ENCODE measurements at regions not wholly inside any gene's neighbourhood (a gene's known extent, or its start where the extent isn't known, plus 50 kb on each side); places are given as distances from the start of the nearest gene placed in this dataset.

GRCh38 chr9:18350995-18351595, 122.9 kb upstream of the ADAMTSL1 start:
- intact Hi-C loops (cut with DNase I), result no loop called here
- no peak for DNase-seq (ENCODE audit: low spot score)

- DNase-seq (ENCODE audit: low spot score), result no peak
- intact Hi-C loops (cut with DNase I), result no loop called here
These were observed 121.2 kb upstream of the ADAMTSL1 start for GRCh38 chr9:18352711-18353110.

- no peak for DNase-seq (ENCODE audit: low spot score)
- intact Hi-C loops (cut with DNase I), result no loop called here
These were observed 120.5 kb upstream of the ADAMTSL1 start for GRCh38 chr9:18353473-18353872.

- DNase-seq (ENCODE audit: low spot score), result no peak
- intact Hi-C loops (cut with DNase I), result no loop called here
These were observed 116.6 kb upstream of the ADAMTSL1 start for GRCh38 chr9:18357321-18357720.

- DNase-seq (ENCODE audit: low spot score), result no peak
- intact Hi-C loops (cut with DNase I), result no loop called here
These were observed 115.6 kb upstream of the ADAMTSL1 start for GRCh38 chr9:18358325-18358724.

GRCh38 chr9:18359335-18359734, 114.6 kb upstream of the ADAMTSL1 start:
- intact Hi-C loops (cut with DNase I), result no loop called here
- no peak for DNase-seq (ENCODE audit: low spot score)

- intact Hi-C loops (cut with DNase I), result no loop called here
- no peak for DNase-seq (ENCODE audit: low spot score)
These were observed 113.9 kb upstream of the ADAMTSL1 start for GRCh38 chr9:18360005-18360404.

GRCh38 chr9:18361646-18362045, 112.3 kb upstream of the ADAMTSL1 start:
- intact Hi-C loops (cut with DNase I), result loop anchor here (2.0 kb wide), 1 partner anchor 77 kb away; no protein-coding TSS in a partner anchor
- DNase-seq (ENCODE audit: low spot score), result no peak

- intact Hi-C loops (cut with DNase I), result loop anchor here (2.0 kb wide), 1 partner anchor 77 kb away; no protein-coding TSS in a partner anchor
- no peak for DNase-seq (ENCODE audit: low spot score)
These were observed 111.8 kb upstream of the ADAMTSL1 start for GRCh38 chr9:18362166-18362565.

- intact Hi-C loops (cut with DNase I), result loop anchor here (2.0 kb wide), 1 partner anchor 76 kb away; no protein-coding TSS in a partner anchor
- DNase-seq (ENCODE audit: low spot score), result no peak
These were observed 110.9 kb upstream of the ADAMTSL1 start for GRCh38 chr9:18362901-18363685.

- intact Hi-C loops (cut with DNase I), result no loop called here
- no peak for DNase-seq (ENCODE audit: low spot score)
These were observed 108.3 kb upstream of the ADAMTSL1 start for GRCh38 chr9:18365651-18366050.

GRCh38 chr9:18366184-18366583, 107.8 kb upstream of the ADAMTSL1 start:
- intact Hi-C loops (cut with DNase I), result no loop called here
- DNase-seq (ENCODE audit: low spot score), result no peak

- DNase-seq (ENCODE audit: low spot score), result no peak
- intact Hi-C loops (cut with DNase I), result no loop called here
These were observed 105.7 kb upstream of the ADAMTSL1 start for GRCh38 chr9:18368206-18368605.

GRCh38 chr9:18371141-18371540, 102.8 kb upstream of the ADAMTSL1 start:
- no peak for DNase-seq (ENCODE audit: low spot score)
- intact Hi-C loops (cut with DNase I), result no loop called here

GRCh38 chr9:18371621-18372020, 102.3 kb upstream of the ADAMTSL1 start:
- intact Hi-C loops (cut with DNase I), result no loop called here
- no peak for DNase-seq (ENCODE audit: low spot score)

- intact Hi-C loops (cut with DNase I), result no loop called here
- no peak for DNase-seq (ENCODE audit: low spot score)
These were observed 94.7 kb upstream of the ADAMTSL1 start for GRCh38 chr9:18379073-18379811.

- intact Hi-C loops (cut with DNase I), result no loop called here
- DNase-seq (ENCODE audit: low spot score), result no peak
These were observed 91.7 kb upstream of the ADAMTSL1 start for GRCh38 chr9:18382243-18382642.

- intact Hi-C loops (cut with DNase I), result no loop called here
- no peak for DNase-seq (ENCODE audit: low spot score)
These were observed 89.9 kb upstream of the ADAMTSL1 start for GRCh38 chr9:18384066-18384465.

- intact Hi-C loops (cut with DNase I), result no loop called here
- DNase-seq (ENCODE audit: low spot score), result no peak
These were observed 88.1 kb upstream of the ADAMTSL1 start for GRCh38 chr9:18385696-18386490.

GRCh38 chr9:18390393-18390792, 83.6 kb upstream of the ADAMTSL1 start:
- intact Hi-C loops (cut with DNase I), result no loop called here
- DNase-seq (ENCODE audit: low spot score), result no peak

Measured in cardiac septum (tissue), 1 donor.